ENCODE measurements at regions not wholly inside any gene's neighbourhood (a gene's known extent, or its start where the extent isn't known, plus 50 kb on each side); places are given as distances from the start of the nearest gene placed in this dataset.

- TF ChIP-seq POLR2A (IDR thresholded peaks at IDR 0.05) (no peak), CTCF (IDR thresholded peaks at IDR 0.05) (no peak), EP300 (IDR thresholded peaks at IDR 0.05) (no peak), POLR2AphosphoS5 (IDR thresholded peaks at IDR 0.05) (no peak)
Measured at GRCh38 chr6:153735761-153736160, 303.3 kb upstream of the OPRM1 start.
